GM19397 (cell line): ENCODE measurements at regions not wholly inside any gene's neighbourhood (a gene's known extent, or its start where the extent isn't known, plus 50 kb on each side); places are given as distances from the start of the nearest gene placed in this dataset.

ENCODE experiments used
- ATAC-seq: cut with Tn5 transposase; IDR thresholded peaks from one replicate; pipeline ENCODE4 v1.9.1; 2021; ENCODE audit warnings: mild to moderate bottlenecking, moderate library complexity; ENCODE audit not compliant: unreplicated experiment

GRCh38 chr6:28585335-28585734 is 59.7 kb downstream of the GPX5 start:
- no peak for ATAC-seq

GRCh38 chr6:28586324-28586723 is 60.6 kb downstream of the GPX5 start:
- no peak for ATAC-seq

- ATAC-seq: peak; percentile 78
Measured at GRCh38 chr6:28586962-28587745, 61.5 kb downstream of the GPX5 start.

GRCh38 chr6:28587746-28588075 is 62.0 kb downstream of the GPX5 start:
- no peak for ATAC-seq

GRCh38 chr6:28588666-28589065 is 63.0 kb downstream of the GPX5 start:
- no peak for ATAC-seq

GRCh38 chr6:28589234-28589956 is 63.7 kb downstream of the GPX5 start:
- ATAC-seq: no peak

- no peak for ATAC-seq
Measured at GRCh38 chr6:28589957-28590349, 64.3 kb downstream of the GPX5 start.

GRCh38 chr6:28597217-28597835 is 71.6 kb downstream of the GPX5 start:
- ATAC-seq: no peak

- ATAC-seq: no peak
Measured at GRCh38 chr6:28597924-28598722, 72.4 kb downstream of the GPX5 start.

- ATAC-seq: no peak
Measured at GRCh38 chr6:28598757-28599686, 73.3 kb downstream of the GPX5 start.

GRCh38 chr6:28600245-28600644 is 74.6 kb downstream of the GPX5 start:
- no peak for ATAC-seq

GRCh38 chr6:28603891-28604290 is 78.2 kb downstream of the GPX5 start:
- ATAC-seq: no peak

GRCh38 chr6:28606424-28607391 is 81.0 kb downstream of the GPX5 start:
- ATAC-seq: no peak

GRCh38 chr6:28607990-28608389 is 82.3 kb downstream of the GPX5 start:
- ATAC-seq: no peak

GRCh38 chr6:28609672-28610071 is 84.0 kb downstream of the GPX5 start:
- ATAC-seq: no peak

- ATAC-seq: no peak
Measured at GRCh38 chr6:28615616-28615954, 89.9 kb downstream of the GPX5 start.

- no peak for ATAC-seq
Measured at GRCh38 chr6:28615955-28616747, 90.5 kb downstream of the GPX5 start.

GRCh38 chr6:28618898-28619555 is 93.3 kb downstream of the GPX5 start:
- ATAC-seq: no peak
